Right lung (tissue), 2 donors: ENCODE measurements at regions not wholly inside any gene's neighbourhood (a gene's known extent, or its start where the extent isn't known, plus 50 kb on each side); places are given as distances from the start of the nearest gene placed in this dataset.

Experiments
- DNase-seq, 2 donors: peaks; one replicate each; pipeline ENCODE4 v3.0.0-alpha.2; 2013

DNA sequence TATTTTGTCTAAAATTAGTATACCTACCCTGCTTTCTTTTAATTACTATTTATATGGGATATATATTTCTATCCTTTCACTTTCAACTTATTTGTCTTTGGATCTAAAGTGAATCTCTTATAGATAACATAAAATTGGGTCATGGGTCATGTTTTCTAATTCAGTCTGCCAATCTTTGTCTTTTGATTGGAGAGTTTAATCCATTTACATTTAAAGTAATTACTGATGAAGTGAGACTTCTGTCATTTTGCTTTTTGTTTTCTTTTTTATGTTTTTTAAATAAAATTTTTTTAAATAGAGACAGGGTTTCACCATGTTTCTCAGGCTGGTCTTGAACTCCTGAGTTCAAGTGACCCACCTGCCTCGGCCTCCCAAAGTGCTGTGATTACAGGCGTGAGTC, 50.5 kb upstream of the PRDM1 start:
- DNase-seq: no peak

DNA sequence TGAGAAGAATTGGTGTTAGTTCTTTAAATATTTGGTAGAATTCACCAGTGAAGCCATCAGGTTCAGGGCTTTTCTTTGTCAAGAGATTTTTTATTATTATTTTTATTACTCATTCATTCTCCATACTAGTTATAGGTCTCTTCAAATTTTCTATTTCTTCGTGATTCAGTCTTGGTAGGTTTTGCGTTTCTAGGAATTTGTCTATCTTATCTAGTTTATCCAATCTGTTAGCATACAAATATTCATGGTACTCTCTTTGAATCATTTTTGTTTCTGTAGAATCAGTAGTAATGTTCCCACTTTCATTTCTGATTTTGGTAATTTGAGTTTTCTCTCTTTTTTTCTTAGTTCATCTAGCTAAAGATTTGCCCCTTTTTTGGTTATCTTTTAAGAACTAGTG, 52.3 kb upstream of the PRDM1 start:
- DNase-seq: no peak

DNA sequence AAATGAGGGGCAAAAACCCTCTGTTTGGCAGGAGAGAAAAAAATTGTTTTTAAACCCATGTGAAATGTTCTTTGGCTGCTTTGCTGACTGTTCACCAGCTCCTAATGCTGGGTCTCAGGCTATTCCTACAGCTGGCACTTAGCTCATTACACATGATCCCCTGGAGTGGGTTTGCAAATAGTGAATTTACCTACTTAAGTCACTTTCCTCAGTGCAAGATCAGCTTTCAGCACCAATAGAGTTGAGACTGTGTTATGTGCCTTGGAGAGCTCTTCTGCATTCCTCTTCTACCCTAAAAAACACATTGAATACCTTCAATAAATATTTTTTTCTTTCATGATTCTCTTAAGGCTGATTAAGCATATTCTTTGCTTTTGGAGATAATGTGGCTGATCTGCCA, 58.4 kb upstream of the PRDM1 start:
- DNase-seq: no peak

DNA sequence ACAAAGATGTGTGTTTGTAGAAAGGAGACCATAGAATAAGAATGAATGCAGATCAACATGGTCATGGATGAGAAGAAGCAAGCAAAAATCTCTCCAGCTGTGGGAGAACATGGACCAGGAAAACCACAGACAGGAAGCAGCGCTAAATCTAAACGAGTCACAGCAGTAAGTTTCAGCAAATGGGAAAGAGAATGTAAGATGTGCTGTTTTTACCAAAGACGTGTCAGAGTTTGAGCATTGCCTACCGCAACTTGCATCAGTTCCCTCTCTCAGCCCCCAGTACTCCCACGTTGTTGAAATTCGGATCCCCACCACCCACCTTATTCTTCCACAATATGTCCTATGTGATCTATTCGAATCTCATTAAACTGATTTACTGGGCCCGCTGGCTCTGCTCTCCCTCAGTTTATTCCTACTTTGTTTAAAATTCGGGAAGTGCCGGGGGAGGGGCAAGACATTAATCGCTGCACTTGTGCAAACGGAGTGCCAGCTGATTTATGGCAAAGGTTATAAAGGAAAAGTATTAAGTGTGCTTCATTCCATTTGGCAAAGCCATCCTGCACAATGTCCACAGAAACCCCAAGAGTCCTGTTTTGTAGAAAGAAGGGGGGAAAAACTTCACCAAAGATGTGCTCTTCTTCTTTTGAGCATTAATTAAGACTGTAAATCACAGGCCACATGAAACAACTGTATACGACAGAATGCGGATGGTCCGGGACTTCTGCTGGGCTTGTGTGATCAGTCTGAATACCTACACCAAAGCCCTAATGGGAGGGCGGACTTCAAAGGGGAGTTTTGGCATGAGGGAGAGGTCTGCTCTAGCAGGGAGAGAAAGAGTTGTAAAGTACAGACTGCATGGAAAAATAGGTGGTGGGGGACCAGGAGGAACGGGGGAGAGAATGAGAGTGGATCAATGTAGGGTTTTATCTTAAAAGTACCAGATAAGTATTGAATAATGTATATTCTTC, 59.1 kb upstream of the PRDM1 start:
- no peak for DNase-seq

DNA sequence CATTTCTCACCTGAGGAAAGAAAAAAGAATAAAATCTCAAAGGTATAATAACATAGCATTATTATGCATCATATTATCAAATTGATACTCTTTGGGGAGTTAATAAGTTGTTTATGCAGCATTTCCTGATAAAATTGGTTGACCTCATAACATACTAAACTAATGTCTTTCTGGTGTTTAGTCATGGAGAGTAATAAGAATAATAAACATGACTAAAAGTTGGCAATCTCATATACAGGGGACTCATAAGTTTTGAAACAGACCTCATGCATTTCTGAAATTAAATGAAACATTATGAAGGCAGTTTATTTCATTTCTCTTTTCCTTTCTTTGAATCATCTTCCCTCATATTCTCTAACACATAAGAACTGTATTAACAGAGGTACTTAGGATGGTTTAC, 60.5 kb upstream of the PRDM1 start:
- DNase-seq: no peak

DNA sequence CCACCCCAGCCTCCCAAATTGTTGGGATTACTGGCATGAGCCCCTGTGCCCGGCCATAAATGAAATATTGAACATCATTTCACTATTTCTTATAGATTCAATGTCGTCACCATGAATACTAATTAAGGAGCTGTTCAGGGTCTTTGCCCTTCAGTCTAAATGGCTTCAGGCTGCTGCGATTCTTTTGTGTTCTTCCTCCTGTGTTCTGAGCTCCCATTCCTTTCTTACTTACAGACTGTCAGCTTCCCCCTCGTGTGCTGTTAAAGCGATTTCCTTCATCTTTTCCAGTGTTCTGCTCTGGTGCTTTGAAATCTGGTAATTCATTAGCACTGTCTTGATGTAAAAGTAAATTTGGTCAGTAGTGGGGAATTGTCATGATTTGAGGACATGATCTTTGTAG, 63.3 kb upstream of the PRDM1 start:
- no peak for DNase-seq

DNA sequence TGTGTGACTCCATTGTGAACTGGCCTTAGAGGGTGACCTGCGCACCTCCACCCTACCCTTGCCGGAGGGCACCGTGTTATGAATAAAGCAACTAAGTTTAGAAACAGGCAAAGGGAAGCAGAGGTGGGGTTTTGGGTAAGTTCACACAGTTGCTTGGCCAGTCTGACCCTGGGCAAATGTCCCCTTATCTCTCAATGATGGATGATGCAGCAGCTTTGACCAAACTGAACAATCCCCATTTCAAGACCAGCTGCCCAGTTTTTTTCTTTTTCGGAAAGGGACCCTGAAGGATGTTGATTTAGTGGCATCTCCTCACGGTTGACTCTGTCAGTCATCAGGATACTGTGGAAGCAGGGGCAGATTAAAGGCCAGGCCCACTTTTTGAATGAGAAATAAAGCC, 68.7 kb upstream of the PRDM1 start:
- no peak for DNase-seq

DNA sequence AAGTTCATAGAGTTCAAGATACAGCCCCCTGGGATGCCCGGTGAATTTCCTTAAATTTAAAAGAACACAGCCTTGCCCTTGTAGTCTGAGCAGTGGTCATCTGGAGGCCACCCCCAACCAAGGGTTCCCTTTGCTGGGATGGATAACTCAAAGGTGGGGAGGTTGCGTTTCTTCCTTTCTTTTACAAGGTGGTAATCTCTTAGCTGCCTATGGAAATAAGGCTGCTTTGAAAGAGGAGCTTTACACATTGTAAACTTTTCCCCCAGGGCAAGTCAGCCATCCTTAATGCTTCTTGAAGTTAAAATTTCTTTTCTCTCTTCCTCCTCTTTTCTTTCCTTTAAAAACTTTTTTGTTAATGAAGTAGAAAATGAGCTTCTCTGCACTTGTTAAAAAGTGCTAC, 71.2 kb upstream of the PRDM1 start:
- no peak for DNase-seq

DNA sequence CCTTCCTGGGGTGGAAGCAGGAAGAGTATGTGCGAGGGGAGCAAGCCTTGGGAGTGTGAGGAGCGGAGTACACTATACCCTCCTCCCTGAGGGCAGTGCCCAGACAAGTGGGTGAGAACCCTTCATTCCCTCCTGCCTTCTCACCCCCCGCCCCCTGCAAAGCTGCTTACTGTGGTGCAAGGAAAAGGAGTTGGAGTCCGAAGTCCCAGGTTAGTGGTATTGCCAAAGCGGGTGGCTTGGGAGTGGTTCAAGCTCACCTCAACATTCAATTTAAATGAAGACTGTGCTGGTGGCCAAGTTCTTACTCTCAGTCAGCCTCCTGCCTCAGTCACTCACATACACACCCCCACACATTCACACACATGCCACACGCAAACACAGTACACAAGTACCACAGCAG, 74.7 kb upstream of the PRDM1 start:
- DNase-seq: no peak

DNA sequence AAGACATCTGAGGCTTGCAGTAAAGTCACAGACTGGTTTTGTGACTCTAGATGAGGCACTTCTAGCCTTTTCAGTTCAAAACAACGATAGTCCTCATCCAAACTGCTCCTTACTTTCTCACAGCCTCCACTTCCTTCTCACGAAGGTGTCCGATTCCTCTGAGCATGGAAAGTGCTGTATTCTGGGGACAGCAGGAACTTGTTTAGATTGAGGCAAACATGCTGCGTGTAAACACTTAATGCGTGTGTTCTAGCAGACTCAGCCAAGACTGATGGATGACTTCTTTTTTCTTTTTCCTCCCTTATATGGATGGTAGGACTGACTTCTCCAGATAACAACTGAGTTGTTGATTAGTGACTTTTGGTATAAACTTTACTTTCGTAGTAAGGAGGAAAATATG, 80.2 kb upstream of the PRDM1 start:
- DNase-seq: no peak

DNA sequence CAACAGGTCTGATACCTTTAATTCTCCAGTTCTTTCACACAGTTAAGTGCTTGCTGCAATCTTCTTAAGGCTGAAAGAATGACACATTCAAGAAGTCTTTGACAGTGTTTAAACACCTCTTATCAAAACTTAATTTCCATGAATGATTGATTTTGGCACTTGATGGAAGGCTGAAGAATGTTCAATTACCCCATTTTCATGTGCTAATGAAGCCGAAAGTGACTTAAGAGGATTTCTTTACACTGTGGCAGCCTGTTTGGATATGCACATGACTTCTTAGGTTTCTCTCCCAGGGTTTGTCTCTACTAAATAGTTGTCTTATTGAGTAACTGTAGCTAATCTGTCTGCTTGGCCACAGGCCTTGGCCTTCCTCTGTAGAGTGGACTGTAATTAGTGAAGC, 81.1 kb upstream of the PRDM1 start:
- DNase-seq: no peak

DNA sequence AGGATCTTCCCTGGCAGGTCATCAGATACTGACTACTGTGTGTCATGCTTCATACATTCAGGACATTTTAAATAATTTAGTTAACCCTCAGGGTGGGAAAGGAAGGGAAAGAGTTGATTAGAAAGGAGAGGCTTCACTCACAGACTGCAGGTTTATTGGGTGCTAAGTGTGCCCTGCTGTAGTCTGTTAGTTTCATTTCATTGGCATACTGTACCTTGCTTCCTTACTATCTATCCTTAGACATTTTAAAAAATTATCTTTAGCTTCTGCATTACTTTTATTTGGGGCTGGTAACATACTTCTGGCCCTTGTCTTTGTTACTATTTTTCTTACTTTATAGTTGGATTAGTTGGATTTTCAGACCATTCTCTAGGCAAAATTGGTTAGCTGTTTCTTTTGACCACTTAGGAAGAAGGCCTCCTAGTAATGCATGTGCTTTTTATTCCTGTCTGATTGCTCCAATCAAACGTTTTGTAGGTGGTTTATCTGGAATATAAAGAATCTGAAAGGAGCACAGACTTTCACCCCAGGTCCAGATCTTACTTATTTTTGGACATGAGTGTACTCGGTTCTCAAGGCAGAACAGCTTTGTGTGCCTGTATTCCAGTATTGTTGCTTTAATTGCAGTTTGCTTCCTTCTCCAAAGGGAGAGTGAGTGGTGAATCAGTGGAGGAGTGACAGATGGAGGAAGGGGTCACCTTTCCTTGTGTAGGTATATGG, 82.7 kb upstream of the PRDM1 start:
- DNase-seq: no peak

DNA sequence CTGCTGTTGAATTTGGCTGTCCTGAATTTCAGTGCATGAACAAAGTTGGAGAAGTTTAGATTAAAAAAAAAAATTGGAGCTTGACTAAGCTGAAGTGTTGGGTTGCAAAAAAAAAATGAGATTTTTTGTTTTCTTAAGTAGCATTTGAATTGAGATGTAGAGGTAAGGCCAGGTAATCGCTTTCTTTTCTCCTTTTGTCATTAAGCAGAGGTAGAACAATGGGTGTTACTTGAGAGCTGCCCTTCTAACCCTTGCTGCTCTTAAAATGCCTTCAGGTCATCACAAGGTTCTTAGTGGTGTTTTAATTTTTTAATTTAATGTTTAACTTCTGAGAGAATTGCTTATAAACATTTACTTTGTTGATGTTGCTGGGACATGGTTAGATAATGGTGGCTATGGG, 84.1 kb upstream of the PRDM1 start:
- no peak for DNase-seq

DNA sequence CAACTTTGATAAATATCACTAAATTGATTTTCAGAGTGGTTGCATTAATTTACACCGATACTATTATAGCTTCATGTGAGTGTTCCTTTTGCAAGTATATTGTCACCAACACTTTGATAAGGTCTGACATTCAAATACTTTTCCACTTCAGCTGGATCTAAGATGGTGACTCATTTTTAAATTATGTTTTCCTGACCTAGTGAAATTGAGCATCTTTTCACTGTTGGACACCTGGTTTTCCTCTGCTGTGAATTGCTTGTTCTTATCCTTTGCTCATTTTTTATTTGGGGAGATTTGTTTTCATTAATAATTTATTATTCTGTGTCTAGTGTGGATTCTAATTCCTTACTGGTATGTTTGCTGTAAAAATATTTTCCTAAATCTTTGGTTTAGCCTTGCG, 85.2 kb upstream of the PRDM1 start:
- DNase-seq: no peak

DNA sequence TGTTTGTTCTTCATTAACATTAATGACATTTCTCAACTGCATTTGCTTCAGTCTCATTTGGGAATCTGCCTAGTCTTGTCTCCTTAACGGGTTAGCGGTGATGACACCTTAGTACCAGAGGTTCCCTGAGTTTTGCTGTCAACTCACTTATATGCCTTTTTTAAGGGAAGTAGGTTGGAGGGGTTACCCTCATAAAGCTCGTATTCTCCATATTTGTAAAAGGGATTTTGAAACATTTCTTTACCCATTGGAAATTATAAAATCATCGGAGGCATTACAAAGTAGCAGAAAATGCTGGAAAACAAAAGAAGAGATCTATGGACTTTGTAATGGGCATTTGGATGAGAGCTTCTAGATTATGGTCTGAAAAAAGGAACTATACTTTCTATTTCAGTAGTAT, 88.7 kb upstream of the PRDM1 start:
- no peak for DNase-seq

DNA sequence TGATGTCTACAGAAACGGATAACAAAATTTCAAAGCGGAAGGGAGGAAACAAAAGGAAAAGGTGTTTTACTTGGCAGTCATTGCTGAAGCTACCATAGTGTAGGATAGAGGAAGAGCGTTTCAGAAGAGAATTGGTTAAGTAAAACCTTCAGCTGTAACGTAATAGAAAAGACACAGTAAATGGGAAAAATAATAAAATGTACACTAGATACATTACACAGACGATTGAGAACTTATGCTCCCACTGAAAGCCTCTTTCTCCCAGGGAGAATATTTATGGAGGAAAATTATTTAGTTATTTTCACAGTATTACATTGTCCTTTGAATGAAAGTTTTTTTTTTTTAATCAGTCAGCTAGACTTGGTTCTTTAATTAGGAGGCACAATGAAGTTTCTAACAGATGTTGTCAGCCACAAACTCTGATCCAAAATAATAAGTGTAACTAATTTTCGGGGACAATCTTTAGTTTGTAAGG, 90.7 kb upstream of the PRDM1 start:
- DNase-seq: no peak

DNA sequence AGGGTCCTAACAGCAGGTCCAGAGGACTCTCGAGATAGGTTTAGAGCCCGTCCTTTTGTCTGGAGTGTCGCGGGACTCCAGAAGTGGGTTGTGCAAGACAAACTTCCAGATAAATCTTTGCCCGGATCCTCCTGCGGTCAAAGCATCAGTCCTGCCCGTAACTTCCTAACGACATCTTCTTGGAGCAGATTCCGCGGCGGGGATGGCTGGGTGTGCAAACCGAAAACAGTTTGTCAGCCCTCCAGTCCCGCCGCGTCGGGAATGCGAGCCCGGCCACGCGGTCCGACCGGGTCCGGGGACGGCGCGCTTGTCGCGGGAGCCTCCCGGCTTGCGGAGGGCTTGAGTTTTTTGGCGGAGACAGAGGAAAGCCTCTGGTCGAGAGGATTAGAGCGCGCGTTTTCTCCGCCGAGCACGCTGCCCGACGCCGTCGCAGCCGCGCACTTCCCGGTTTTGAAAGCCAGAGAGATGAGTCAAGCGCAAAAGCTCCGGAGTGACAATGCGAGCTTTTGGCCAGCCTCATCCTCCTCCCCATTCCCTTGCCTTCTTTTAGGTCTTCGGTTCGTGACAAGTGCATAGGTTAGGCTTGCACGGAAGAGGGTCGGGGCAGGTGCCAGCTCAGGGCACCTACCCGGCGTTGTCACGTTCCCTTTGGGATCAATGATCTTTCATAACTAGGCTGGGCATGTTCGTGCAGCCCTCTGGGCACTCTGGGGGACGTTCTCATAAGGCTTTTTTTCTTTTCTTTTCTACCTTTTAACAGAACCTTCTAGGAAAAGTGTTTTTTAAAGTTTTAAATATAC, 91.3 kb upstream of the PRDM1 start:
- DNase-seq: peak in 1 of 2 donors; percentile 56

DNA sequence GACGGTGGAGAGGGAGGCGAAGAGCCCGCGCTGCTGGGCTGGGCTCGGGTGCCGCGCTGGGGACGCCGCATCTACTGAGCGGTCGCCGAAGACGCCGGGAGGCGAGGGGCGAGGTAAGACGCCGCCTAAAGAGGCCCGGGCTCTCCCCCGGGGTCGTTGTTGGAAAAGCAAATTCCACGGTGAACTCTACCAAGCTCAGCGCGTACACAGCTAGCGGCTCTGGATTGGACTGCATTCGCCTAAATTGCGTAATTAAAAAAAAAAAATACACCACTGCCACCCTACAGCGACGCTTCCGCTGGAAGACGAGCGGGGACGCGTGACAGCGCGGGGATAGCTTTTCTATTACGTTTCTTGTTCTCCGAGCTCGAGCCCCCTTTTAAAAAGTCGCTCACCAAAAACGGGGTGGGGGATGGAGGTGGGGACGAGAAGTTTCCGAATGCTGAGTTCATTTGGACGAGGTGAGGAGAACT, 92.0 kb upstream of the PRDM1 start:
- no peak for DNase-seq

DNA sequence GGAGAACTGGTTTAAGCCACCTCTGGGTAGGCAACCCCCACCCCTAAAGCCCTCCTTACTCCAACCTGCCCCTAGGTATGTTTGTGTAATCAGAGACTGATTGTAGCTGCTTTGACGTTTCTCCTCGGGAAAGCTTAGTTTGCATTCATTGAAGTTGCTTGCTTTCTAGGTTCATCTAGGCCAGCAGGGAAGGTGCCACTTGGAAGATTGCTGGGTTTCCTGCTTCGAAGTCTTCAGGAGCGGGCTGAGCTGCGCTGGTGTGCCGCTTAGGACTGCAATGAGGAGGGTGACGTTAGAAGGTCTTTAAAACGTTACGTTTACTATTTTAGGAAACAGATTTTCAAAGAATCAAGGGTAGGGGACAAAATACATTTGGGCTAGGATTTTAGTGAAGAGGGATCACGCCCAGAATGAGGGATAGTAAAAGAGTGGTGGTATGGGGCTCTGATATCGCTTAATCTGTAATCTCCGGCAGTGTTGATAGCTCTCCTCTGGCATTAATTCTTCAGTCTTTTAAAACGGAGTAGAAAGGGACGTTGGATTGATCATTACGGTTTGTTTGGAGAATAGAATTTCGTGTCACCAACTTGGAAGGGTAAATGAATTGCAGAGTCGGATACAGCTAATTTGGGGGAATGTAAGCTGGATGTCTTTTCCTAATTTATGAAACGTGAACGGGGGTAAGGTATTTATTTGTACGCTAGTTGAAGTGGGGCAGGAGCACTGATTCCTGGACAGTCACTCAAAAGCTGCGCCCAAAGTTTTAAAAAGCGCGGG, 92.6 kb upstream of the PRDM1 start:
- DNase-seq: no peak

DNA sequence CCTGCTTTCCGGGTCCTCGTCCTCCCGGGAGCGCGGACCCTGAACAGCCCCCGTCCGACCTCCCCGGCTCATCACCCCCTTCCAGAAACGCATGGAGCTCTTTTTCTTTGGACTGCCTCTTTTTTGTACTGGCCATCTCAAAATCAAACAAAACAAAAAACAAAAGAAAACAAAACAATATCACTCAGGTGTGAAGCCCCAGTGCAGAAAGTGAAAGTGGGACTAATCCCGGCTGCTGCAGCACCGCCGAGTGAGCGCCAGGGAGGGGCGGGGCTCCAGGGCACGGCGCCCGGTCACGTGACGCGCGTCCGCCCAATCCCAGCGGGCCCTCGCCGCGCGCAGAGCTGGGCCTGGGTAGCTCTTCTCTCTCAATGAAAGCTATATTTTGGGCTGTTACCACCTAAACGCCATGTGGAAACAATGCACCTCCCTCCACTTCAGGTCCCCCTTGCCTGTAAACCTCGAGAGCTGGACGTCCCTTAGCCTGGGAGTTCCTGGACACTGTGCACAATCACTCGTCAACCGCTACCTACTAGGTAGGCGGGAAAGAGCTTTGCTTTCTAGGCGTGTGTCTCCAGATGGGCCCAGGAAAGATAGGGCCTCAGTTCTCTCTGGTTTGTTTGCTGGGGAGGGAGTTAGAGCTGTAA, 93.7 kb upstream of the PRDM1 start:
- peak; percentile 83 to 84 for DNase-seq
